ENCODE measurements at regions not wholly inside any gene's neighbourhood (a gene's known extent, or its start where the extent isn't known, plus 50 kb on each side); places are given as distances from the start of the nearest gene placed in this dataset.
"Not testable (repeated sequence)": the region's sequence is repeated elsewhere in the genome, so short reads cannot be mapped to it uniquely, and the experiment has no call there.

GRCh38 chr14:105770619-105771216, 244.3 kb downstream of the TMEM121 start:
- CTCF ChIA-PET; H2AFZ ChIP-seq (ENCODE audit: low read length); H4K20me1 ChIP-seq (ENCODE audit: low read length); H3K4me3 ChIP-seq (ENCODE audit: low read length); intact Hi-C loops (cut with micrococcal nuclease); ATAC-seq; H3K9me2 ChIP-seq (replicated peaks; ENCODE audit: low read length); POLR2A ChIA-PET (ENCODE audit: unreplicated experiment); H3K27me3 ChIP-seq (ENCODE audit: low read length); BruUV-seq (replicated peaks); H3K79me2 ChIP-seq (ENCODE audit: low read length); DNase-seq; H3F3A ChIP-seq (ENCODE audit: low read length, unreplicated experiment); H3K4me2 ChIP-seq (ENCODE audit: low read length); H3K9ac ChIP-seq (ENCODE audit: low read length); H3K36me3 ChIP-seq (ENCODE audit: low read depth, low read length); H3K27ac ChIP-seq (ENCODE audit: low read length); H3K9me3 ChIP-seq (ENCODE audit: low read length); H3K4me1 ChIP-seq (ENCODE audit: insufficient read depth, low read length): not testable (repeated sequence)

GRCh38 chr14:105771261-105772226, 245.2 kb downstream of the TMEM121 start:
- H4K20me1 ChIP-seq (ENCODE audit: low read length); H3K4me1 ChIP-seq (ENCODE audit: insufficient read depth, low read length); H3K4me2 ChIP-seq (ENCODE audit: low read length); H3K9me3 ChIP-seq (ENCODE audit: low read length); H3K4me3 ChIP-seq (ENCODE audit: low read length); H3K27me3 ChIP-seq (ENCODE audit: low read length); H3K9me2 ChIP-seq (replicated peaks; ENCODE audit: low read length); BruUV-seq (replicated peaks); POLR2A ChIA-PET (ENCODE audit: unreplicated experiment); H2AFZ ChIP-seq (ENCODE audit: low read length); intact Hi-C loops (cut with micrococcal nuclease); ATAC-seq; H3K36me3 ChIP-seq (ENCODE audit: low read depth, low read length); H3K9ac ChIP-seq (ENCODE audit: low read length); H3K27ac ChIP-seq (ENCODE audit: low read length); DNase-seq; CTCF ChIA-PET; H3K79me2 ChIP-seq (ENCODE audit: low read length); H3F3A ChIP-seq (ENCODE audit: low read length, unreplicated experiment): not testable (repeated sequence)

- H2AFZ ChIP-seq (ENCODE audit: low read length); CTCF ChIA-PET; intact Hi-C loops (cut with micrococcal nuclease); H4K20me1 ChIP-seq (ENCODE audit: low read length); H3K4me3 ChIP-seq (ENCODE audit: low read length); ATAC-seq; BruUV-seq (replicated peaks); H3K4me1 ChIP-seq (ENCODE audit: insufficient read depth, low read length); POLR2A ChIA-PET (ENCODE audit: unreplicated experiment); DNase-seq; H3K9me3 ChIP-seq (ENCODE audit: low read length); H3K4me2 ChIP-seq (ENCODE audit: low read length); H3F3A ChIP-seq (ENCODE audit: low read length, unreplicated experiment); H3K36me3 ChIP-seq (ENCODE audit: low read depth, low read length); H3K9ac ChIP-seq (ENCODE audit: low read length); H3K79me2 ChIP-seq (ENCODE audit: low read length); H3K27ac ChIP-seq (ENCODE audit: low read length); H3K27me3 ChIP-seq (ENCODE audit: low read length); H3K9me2 ChIP-seq (replicated peaks; ENCODE audit: low read length): not testable (repeated sequence)
Measured at GRCh38 chr14:105772710-105773250, 246.4 kb downstream of the TMEM121 start.

- Histone ChIP-seq H3K4me3 (ENCODE audit: low read length) (no peak overlapping the region), H3K27me3 (ENCODE audit: low read length) (no peaks in the 10 kb centered on the region), H3K4me1 (ENCODE audit: insufficient read depth, low read length) (no peaks in the 10 kb centered on the region), H3F3A (ENCODE audit: low read length, unreplicated experiment) (no peaks in the 10 kb centered on the region), H3K9me3 (ENCODE audit: low read length) (no peaks in the 10 kb centered on the region), H3K36me3 (ENCODE audit: low read depth, low read length) (no peaks in the 10 kb centered on the region), H3K27ac (ENCODE audit: low read length) (no peak overlapping the region), H3K9me2 (replicated peaks; ENCODE audit: low read length) (no peaks in the 10 kb centered on the region), H3K9ac (ENCODE audit: low read length) (no peak overlapping the region), H3K79me2 (ENCODE audit: low read length) (no peaks in the 10 kb centered on the region), H2AFZ (ENCODE audit: low read length) (no peak overlapping the region), H3K4me2 (ENCODE audit: low read length) (no peak overlapping the region), H4K20me1 (ENCODE audit: low read length) (no peaks in the 10 kb centered on the region)
- TF ChIP-seq EZH2phosphoT487 (IDR thresholded peaks at IDR 0.05; ENCODE audit: borderline replicate concordance, low read length) (no peak), CTCF (conservative IDR thresholded peaks at IDR 0.05; ENCODE audit: low read depth, low read length) (no peak)
- POLR2A ChIA-PET (ENCODE audit: unreplicated experiment), result no interaction called here
- no TSS peak for BruUV-seq (replicated peaks)
- intact Hi-C loops (cut with micrococcal nuclease), result no loop called here
- no peak for ATAC-seq
- CTCF ChIA-PET, result no interaction called here
- no peak for DNase-seq
Measured at GRCh38 chr14:105773584-105773983, 247.2 kb downstream of the TMEM121 start.
